ENCODE measurements at regions not wholly inside any gene's neighbourhood (a gene's known extent, or its start where the extent isn't known, plus 50 kb on each side); places are given as distances from the start of the nearest gene placed in this dataset.

- Histone ChIP-seq H2BK12ac (ENCODE audit: insufficient read length, low read depth, low read length) (no peak overlapping the region), H2BK20ac (ENCODE audit: low read depth, low read length, poor library complexity, severe bottlenecking) (no peak overlapping the region), H2AK5ac (ENCODE audit: insufficient read length, low read length) (no peak overlapping the region), H3K27ac (ENCODE audit: insufficient read length, low read depth, low read length) (no peak overlapping the region), H4K20me1 (ENCODE audit: control insufficient read depth, insufficient read depth, insufficient read length) (no peaks in the 10 kb centered on the region), H2BK120ac (ENCODE audit: low read depth, low read length, poor library complexity, severe bottlenecking) (no peak overlapping the region), H3T11ph (ENCODE audit: low read length) (no peak overlapping the region), H3K23me2 (ENCODE audit: insufficient read length, low read depth, low read length, poor library complexity, severe bottlenecking) (no peaks in the 10 kb centered on the region), H3K4ac (ENCODE audit: low read depth, low read length) (no peak overlapping the region), H2BK5ac (ENCODE audit: insufficient read length, low read length) (no peak overlapping the region), H2BK15ac (ENCODE audit: low read depth, low read length) (no peak overlapping the region), H2AFZ (ENCODE audit: low read length) (no peak overlapping the region), H3K79me1 (ENCODE audit: insufficient read depth, low read depth, low read length, poor library complexity, severe bottlenecking) (no peaks in the 10 kb centered on the region), H3K27me3 (ENCODE audit: insufficient read depth, low read length) (no peaks in the 10 kb centered on the region), H3K4me1 (ENCODE audit: insufficient read depth, low read length) (no peaks in the 10 kb centered on the region; the same call in 1 of the 2 replicates), H3K9me3 (ENCODE audit: control insufficient read depth, low read depth, low read length) (no peaks in the 10 kb centered on the region), H3K9ac (ENCODE audit: extremely low read depth, insufficient read length, low read length) (no peak overlapping the region), H3K18ac (ENCODE audit: insufficient read length, low read depth, low read length) (no peak overlapping the region), H4K91ac (ENCODE audit: insufficient read length, low read depth, low read length) (no peak overlapping the region), H3K14ac (ENCODE audit: insufficient read depth, low read length) (no peak overlapping the region), H3K56ac (ENCODE audit: insufficient read length, low read depth, low read length) (no peak overlapping the region), H4K5ac (ENCODE audit: insufficient read length, low read depth, low read length) (no peak overlapping the region), H3K79me2 (ENCODE audit: insufficient read depth, low read length) (no peaks in the 10 kb centered on the region), H3K23ac (ENCODE audit: insufficient read length, low read depth, low read length) (no peak overlapping the region), H4K8ac (replicated peaks; ENCODE audit: insufficient read length, low read depth, low read length) (no peak overlapping the region), H3K4me2 (ENCODE audit: insufficient read depth, insufficient read length, low read length) (no peak overlapping the region)
- WGBS (ENCODE audit: extremely low coverage, insufficient read length, low lambda C conversion rate), result no CpG with 5 or more reads among the region's 1 CpG
- TF ChIP-seq CTCF (conservative IDR thresholded peaks at IDR 0.05), result no peak
- no peak overlapping the region for H3K4me3 Mint-ChIP-seq
- no peak overlapping the region; a peak in 1 of 7 replicates for H3K27ac Mint-ChIP-seq
- peaks cover 23 to 37% of the 10 kb centered on the region in 2 experiments for H3K4me1 Mint-ChIP-seq
- no peak for DNase-seq
- H3K27me3 Mint-ChIP-seq (ENCODE audit: low read depth), result no peaks in the 10 kb centered on the region
- no peaks in the 10 kb centered on the region; a peak in 1 of 5 replicates for H3K9me3 Mint-ChIP-seq
- H3K36me3 Mint-ChIP-seq (ENCODE audit: insufficient read depth in 1 of 3, low read depth in 3 of 3), result no peaks in the 10 kb centered on the region
Measured at GRCh38 chr10:22837771-22838170, 90.1 kb upstream of the ARMC3 start.

All from H9 (cell line).